ENCODE measurements at regions not wholly inside any gene's neighbourhood (a gene's known extent, or its start where the extent isn't known, plus 50 kb on each side); places are given as distances from the start of the nearest gene placed in this dataset.

DNA sequence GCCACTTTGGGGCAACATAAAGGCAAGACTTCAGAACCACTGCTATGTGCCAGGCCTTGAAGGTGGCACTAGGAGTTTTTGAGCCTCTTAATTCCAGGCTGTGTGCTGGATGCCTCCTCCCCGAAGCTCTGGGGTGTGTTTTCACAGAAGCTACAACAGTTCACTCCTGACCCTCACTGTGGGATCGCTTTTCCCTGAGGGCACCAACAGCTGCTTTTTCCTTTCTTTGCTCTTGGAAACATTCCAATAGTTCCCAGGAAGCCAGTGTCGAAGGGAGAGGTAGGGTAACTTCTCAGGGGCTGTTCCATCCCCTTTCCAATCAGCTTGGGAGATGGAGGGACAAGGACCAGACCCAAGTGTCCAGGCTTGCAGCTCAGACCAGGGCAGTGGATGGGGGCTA is 153.4 kb downstream of the C1orf94 start:
- Histone ChIP-seq H3K9me3 (no peaks in the 10 kb centered on the region), H3K4me1 (no peaks in the 10 kb centered on the region), H3K36me3 (no peaks in the 10 kb centered on the region), H3K27ac (no peak overlapping the region), H3K27me3 (peaks cover 0 to 28% (median 15%) of the 10 kb centered on the region in 7 donors), H3K4me3 (no peak overlapping the region)
- 56 to 67% methylated on average over 3 of the region's 3 CpGs for WGBS, 2 donors
- intact Hi-C loops (cut with DNase I), result no loop called here
- DNase-seq (no peak), ATAC-seq (no peak)
- TF ChIP-seq, protein P1, sequence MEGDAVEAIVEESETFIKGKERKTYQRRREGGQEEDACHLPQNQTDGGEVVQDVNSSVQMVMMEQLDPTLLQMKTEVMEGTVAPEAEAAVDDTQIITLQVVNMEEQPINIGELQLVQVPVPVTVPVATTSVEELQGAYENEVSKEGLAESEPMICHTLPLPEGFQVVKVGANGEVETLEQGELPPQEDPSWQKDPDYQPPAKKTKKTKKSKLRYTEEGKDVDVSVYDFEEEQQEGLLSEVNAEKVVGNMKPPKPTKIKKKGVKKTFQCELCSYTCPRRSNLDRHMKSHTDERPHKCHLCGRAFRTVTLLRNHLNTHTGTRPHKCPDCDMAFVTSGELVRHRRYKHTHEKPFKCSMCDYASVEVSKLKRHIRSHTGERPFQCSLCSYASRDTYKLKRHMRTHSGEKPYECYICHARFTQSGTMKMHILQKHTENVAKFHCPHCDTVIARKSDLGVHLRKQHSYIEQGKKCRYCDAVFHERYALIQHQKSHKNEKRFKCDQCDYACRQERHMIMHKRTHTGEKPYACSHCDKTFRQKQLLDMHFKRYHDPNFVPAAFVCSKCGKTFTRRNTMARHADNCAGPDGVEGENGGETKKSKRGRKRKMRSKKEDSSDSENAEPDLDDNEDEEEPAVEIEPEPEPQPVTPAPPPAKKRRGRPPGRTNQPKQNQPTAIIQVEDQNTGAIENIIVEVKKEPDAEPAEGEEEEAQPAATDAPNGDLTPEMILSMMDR (IDR thresholded peaks at IDR 0.05), result no peak

DNA sequence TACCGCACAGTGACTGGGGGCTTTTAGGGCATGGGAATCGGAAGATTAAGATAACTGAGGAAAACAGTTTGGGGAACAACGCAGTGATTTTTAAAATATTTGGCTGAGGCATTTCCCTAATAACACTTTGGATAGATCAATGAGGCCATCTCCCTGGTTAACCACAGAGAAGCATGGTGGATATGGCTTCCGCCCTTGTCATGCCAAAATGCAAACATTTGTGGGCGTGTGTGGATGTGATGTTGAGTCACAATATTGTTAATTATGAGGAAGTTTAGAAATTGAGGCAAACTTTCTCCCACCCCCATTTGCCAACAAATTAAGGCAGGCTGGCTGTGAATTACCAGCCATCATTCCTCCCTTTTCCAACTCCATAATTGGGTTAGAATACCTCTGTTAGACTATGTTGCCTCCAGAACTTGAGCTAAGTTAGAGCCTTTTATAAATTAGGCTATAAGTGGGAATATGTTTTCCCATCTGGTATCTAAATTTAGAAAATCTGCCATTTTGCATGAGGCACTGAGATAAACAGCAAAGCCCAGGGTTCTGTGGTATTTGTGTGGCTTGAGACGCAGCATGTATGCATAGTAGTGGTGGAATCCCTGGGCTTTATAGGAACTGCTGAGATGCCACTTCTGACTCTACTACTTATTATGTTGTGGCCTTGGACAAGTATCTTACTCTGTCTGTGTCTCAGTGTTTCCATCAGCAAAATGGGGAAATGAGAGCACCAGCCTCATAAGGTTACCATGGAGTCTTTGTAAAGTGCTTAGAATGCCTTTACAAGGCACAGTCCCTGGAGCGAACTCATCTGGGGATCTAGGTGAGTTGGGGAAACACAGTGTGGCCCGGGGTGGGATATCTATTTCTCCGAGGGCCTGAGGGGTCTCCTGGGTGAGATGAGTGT is 154.6 kb downstream of the C1orf94 start:
- no peak for DNase-seq
- intact Hi-C loops (cut with DNase I), result no loop called here
- no peaks in the 10 kb centered on the region for H3K4me1 ChIP-seq
- TF ChIP-seq, protein P1 (IDR thresholded peaks at IDR 0.05), result no peak
- H3K9me3 ChIP-seq, result no peaks in the 10 kb centered on the region
- peaks cover 0 to 17% (median 12%) of the 10 kb centered on the region in 7 donors for H3K27me3 ChIP-seq
- 88 to 89% methylated on average over 9 of the region's 9 CpGs for WGBS, 2 donors
- no peak overlapping the region for H3K4me3 ChIP-seq
- ATAC-seq, result no peak
- no peak overlapping the region for H3K27ac ChIP-seq
- no peaks in the 10 kb centered on the region for H3K36me3 ChIP-seq

DNA sequence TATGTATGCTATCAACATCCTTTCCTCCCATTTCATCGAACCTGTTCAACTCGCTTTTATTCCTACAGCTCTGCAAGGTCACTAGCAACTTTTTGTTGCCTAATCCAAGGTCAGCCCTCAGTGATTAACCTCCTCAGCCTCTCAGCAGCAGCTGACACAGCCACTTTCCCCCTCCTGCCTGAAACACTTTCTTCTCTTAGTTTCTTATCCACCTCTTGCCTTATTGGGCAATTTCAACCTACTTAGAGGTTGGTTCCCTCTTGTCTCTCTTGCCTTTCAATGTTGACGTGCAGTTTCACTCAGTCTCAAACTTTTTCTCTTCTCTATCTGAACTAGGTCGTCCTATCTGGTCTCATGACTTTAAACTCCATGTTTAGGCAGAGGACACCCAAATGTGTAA is 156.3 kb downstream of the C1orf94 start:
- Histone ChIP-seq H3K4me1 (no peaks in the 10 kb centered on the region), H3K27me3 (peaks cover 0 to 18% (median 12%) of the 10 kb centered on the region in 7 donors), H3K27ac (no peak overlapping the region), H3K4me3 (no peak overlapping the region), H3K9me3 (no peaks in the 10 kb centered on the region), H3K36me3 (no peaks in the 10 kb centered on the region)
- WGBS, 2 donors, result 48% methylated on average over 4 of the region's 4 CpGs
- TF ChIP-seq, protein P1 (IDR thresholded peaks at IDR 0.05), result no peak
- intact Hi-C loops (cut with DNase I), result no loop called here
- ATAC-seq (no peak), DNase-seq (no peak)

DNA sequence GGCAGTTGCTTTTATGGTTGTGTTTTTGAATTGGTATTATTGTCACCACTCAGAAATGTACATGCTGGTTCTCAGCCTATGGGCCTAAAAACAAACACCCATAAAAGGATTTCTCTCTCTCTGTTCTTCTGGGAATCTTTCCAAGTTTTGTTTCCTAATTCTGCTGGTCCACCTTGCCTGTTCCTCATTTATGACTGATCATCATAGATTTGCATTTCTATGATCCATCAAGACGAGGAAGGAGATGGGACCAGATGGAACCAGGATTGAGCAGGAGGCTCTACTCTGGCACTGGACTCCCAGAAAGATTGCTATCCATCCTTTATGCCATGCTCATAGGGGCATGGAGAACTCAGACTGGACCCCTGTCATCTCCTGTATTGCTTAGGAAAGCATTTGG is 162.2 kb downstream of the C1orf94 start:
- no peak overlapping the region for H3K4me3 ChIP-seq
- H3K36me3 ChIP-seq, result no peaks in the 10 kb centered on the region
- TF ChIP-seq, protein P1 (IDR thresholded peaks at IDR 0.05), result no peak
- DNase-seq, result no peak
- no peak overlapping the region for H3K27ac ChIP-seq
- H3K9me3 ChIP-seq, result no peaks in the 10 kb centered on the region
- peaks cover 0 to 38% (median 28%) of the 10 kb centered on the region in 7 donors for H3K27me3 ChIP-seq
- H3K4me1 ChIP-seq, result no peaks in the 10 kb centered on the region
- 60 to 68% methylated on average over 1 of the region's 1 CpG for WGBS, 2 donors
- intact Hi-C loops (cut with DNase I), result no loop called here
- ATAC-seq, result no peak
